NCI-H2227 (cell line): ENCODE measurements at regions not wholly inside any gene's neighbourhood (a gene's known extent, or its start where the extent isn't known, plus 50 kb on each side); places are given as distances from the start of the nearest gene placed in this dataset.

Experiments used
- DNase-seq: peaks from one replicate; lab custom pipeline; 2025; ENCODE audit not compliant: unreplicated experiment; lab: John Stamatoyannopoulos, UW

- no peak for DNase-seq
These were observed 247.6 kb upstream of the CNKSR2 start for GRCh38 chrX:21126661-21127060.

GRCh38 chrX:21131346-21131745 is 242.9 kb upstream of the CNKSR2 start:
- DNase-seq, result no peak

- no peak for DNase-seq
These were observed 242.4 kb upstream of the CNKSR2 start for GRCh38 chrX:21131786-21132185.

GRCh38 chrX:21132686-21133393 is 241.4 kb upstream of the CNKSR2 start:
- no peak for DNase-seq

- no peak for DNase-seq
These were observed 224.0 kb upstream of the CNKSR2 start for GRCh38 chrX:21150208-21150607.

GRCh38 chrX:21151051-21151450 is 223.2 kb upstream of the CNKSR2 start:
- no peak for DNase-seq

- no peak for DNase-seq
These were observed 221.2 kb upstream of the CNKSR2 start for GRCh38 chrX:21153033-21153432.

- no peak for DNase-seq
These were observed 220.7 kb upstream of the CNKSR2 start for GRCh38 chrX:21153503-21153902.

GRCh38 chrX:21155916-21156315 is 218.3 kb upstream of the CNKSR2 start:
- no peak for DNase-seq

- DNase-seq, result no peak
These were observed 217.6 kb upstream of the CNKSR2 start for GRCh38 chrX:21156632-21157031.

- DNase-seq, result no peak
These were observed 215.5 kb upstream of the CNKSR2 start for GRCh38 chrX:21158678-21159077.

- DNase-seq, result no peak
These were observed 207.8 kb upstream of the CNKSR2 start for GRCh38 chrX:21166272-21166982.

GRCh38 chrX:21167011-21167410 is 207.2 kb upstream of the CNKSR2 start:
- DNase-seq, result no peak

- no peak for DNase-seq
These were observed 206.7 kb upstream of the CNKSR2 start for GRCh38 chrX:21167494-21167893.

GRCh38 chrX:21168401-21169160 is 205.6 kb upstream of the CNKSR2 start:
- no peak for DNase-seq

- DNase-seq, result no peak
These were observed 203.0 kb upstream of the CNKSR2 start for GRCh38 chrX:21171181-21171580.

- no peak for DNase-seq
These were observed 199.8 kb upstream of the CNKSR2 start for GRCh38 chrX:21174439-21174838.

GRCh38 chrX:21176921-21177571 is 197.2 kb upstream of the CNKSR2 start:
- DNase-seq, result peak; percentile 87

- DNase-seq, result no peak
These were observed 192.9 kb upstream of the CNKSR2 start for GRCh38 chrX:21181232-21181853.

GRCh38 chrX:21193196-21193595 is 181.0 kb upstream of the CNKSR2 start:
- no peak for DNase-seq

GRCh38 chrX:21194526-21194925 is 179.7 kb upstream of the CNKSR2 start:
- no peak for DNase-seq
